Body of pancreas (tissue), 4 donors: ENCODE measurements at regions not wholly inside any gene's neighbourhood (a gene's known extent, or its start where the extent isn't known, plus 50 kb on each side); places are given as distances from the start of the nearest gene placed in this dataset.

ENCODE experiments used
- CTCF ChIP-seq, 7 experiments: fragments of 450-650 bp in 4 of 7; fragments of 200-600 bp in 3 of 7; sonication (generic) in 3 of 7; IDR thresholded peaks; one replicate each; pipeline ENCODE4 v1.5.1; 2016 to 2019; ENCODE audit warnings: antibody characterized with exemption in 7 of 7
- POLR2A ChIP-seq, 3 donors: fragments of 450-650 bp; IDR thresholded peaks; one replicate each; pipeline ENCODE4 v1.6.1; 2016; ENCODE audit warnings: antibody characterized with exemption in 3 of 3, mild to moderate bottlenecking in 2 of 3

- TF ChIP-seq CTCF (IDR thresholded peaks at IDR 0.05): no peak
- TF ChIP-seq POLR2A (IDR thresholded peaks at IDR 0.05): no peak
These were observed 983.2 kb downstream of the BCL11B start for GRCh38 chr14:98288825-98289224.
